Spleen (tissue), 7 donors: ENCODE measurements at regions not wholly inside any gene's neighbourhood (a gene's known extent, or its start where the extent isn't known, plus 50 kb on each side); places are given as distances from the start of the nearest gene placed in this dataset.
"Not testable (repeated sequence)": the region's sequence is repeated elsewhere in the genome, so short reads cannot be mapped to it uniquely, and the experiment has no call there.

ENCODE experiments used
- POLR2A ChIP-seq, 3 donors: fragments of 450-650 bp; IDR thresholded peaks; one replicate each; pipeline ENCODE4 v1.5.1; 2017; ENCODE audit warnings: antibody characterized with exemption in 3 of 3, mild to moderate bottlenecking in 1 of 3
- POLR2AphosphoS5 ChIP-seq, 3 donors: sonication (generic); formaldehyde crosslinking; IDR thresholded peaks; one replicate each; pipeline ENCODE4 v1.5.1; 2017; ENCODE audit warnings: antibody characterized with exemption in 3 of 3
- TF ChIP-seq, protein P1 (sequence below), 11 experiments: fragments of 200-600 bp in 7 of 11; fragments of 450-650 bp in 4 of 11; sonication (generic) in 4 of 11; IDR thresholded peaks in 8 of 11; conservative IDR thresholded peaks in 3 of 11; 1 replicate in 7 of 11; 2 replicates in 4 of 11; pipeline versions ENCODE4 v1.4.0 to v1.8.0; 2016 to 2021; ENCODE audit warnings: antibody characterized with exemption in 11 of 11, inconsistent platforms in 4 of 11, mild to moderate bottlenecking in 1 of 11
- donor health status: DM: no; HTN: no; CAD: no; lungs with moderate emphysema.
- donor health status: DM: no; HTN: no; CAD: no.
- donor health status: DM: no; HTN: no; CAD: no.

DNA sequence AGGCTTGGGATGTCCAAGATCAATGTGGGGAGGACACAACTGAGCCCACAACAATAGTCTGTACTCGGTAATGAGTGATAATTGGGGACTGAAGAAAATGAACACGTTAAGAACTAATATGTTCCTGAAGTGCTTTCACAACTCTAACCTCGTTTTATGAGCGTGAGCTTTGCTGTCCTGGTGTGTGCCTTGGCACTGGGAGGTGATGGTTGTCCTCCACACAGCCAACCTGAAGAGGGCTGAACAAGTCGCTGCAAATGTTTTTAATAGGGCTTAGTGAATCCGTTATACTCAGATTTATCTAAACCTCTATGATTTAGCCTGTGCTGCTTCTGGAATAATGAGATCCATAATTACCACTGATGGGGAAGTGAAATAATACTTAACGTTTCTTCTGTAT lies 76.5 kb upstream of the PZP start:
- TF ChIP-seq POLR2A, POLR2AphosphoS5 (IDR thresholded peaks at IDR 0.05): not testable (repeated sequence)
- TF ChIP-seq, protein P1, sequence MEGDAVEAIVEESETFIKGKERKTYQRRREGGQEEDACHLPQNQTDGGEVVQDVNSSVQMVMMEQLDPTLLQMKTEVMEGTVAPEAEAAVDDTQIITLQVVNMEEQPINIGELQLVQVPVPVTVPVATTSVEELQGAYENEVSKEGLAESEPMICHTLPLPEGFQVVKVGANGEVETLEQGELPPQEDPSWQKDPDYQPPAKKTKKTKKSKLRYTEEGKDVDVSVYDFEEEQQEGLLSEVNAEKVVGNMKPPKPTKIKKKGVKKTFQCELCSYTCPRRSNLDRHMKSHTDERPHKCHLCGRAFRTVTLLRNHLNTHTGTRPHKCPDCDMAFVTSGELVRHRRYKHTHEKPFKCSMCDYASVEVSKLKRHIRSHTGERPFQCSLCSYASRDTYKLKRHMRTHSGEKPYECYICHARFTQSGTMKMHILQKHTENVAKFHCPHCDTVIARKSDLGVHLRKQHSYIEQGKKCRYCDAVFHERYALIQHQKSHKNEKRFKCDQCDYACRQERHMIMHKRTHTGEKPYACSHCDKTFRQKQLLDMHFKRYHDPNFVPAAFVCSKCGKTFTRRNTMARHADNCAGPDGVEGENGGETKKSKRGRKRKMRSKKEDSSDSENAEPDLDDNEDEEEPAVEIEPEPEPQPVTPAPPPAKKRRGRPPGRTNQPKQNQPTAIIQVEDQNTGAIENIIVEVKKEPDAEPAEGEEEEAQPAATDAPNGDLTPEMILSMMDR (IDR thresholded peaks at IDR 0.05 in 8 of 11, conservative IDR thresholded peaks at IDR 0.05 in 3 of 11): not testable (repeated sequence)
